ENCODE measurements at regions not wholly inside any gene's neighbourhood (a gene's known extent, or its start where the extent isn't known, plus 50 kb on each side); places are given as distances from the start of the nearest gene placed in this dataset.

- DNase-seq, result no peak
- H2AFZ ChIP-seq (ENCODE audit: low read depth), result no peak overlapping the region
- no peaks in the 10 kb centered on the region for H3F3A ChIP-seq (replicated peaks; ENCODE audit: insufficient read depth)
- H3K27me3 ChIP-seq (ENCODE audit: insufficient read depth), result peaks cover 4% of the 10 kb centered on the region; the same call in 1 of the 2 replicates
- H3K9me2 ChIP-seq, result no peaks in the 10 kb centered on the region
- no peaks in the 10 kb centered on the region for H3K79me2 ChIP-seq (ENCODE audit: insufficient read depth)
- no peak overlapping the region for H3K27ac ChIP-seq (ENCODE audit: low read depth in 2 of 2, low read length in 1 of 2)
- CTCF ChIA-PET, result interaction anchor here (2.5 kb wide), 1 partner anchor 36 kb away, joined by 11 read pairs; no protein-coding TSS in a partner anchor
- no peak overlapping the region for H3K4me3 ChIP-seq (ENCODE audit: low read depth in 2 of 2, low read length in 1 of 2)
- H3K36me3 ChIP-seq (replicated peaks in 1 of 2; ENCODE audit: control insufficient read depth in 1 of 2, insufficient read depth in 2 of 2, low read length in 1 of 2), result no peaks in the 10 kb centered on the region
- H3K4me2 ChIP-seq, result no peak overlapping the region
- H3K9me3 ChIP-seq, result no peaks in the 10 kb centered on the region
- peaks cover 0 to 23% of the 10 kb centered on the region in 2 experiments; a peak in 2 of 4 replicates for H3K4me1 ChIP-seq (ENCODE audit: control insufficient read depth in 1 of 2, insufficient read depth in 2 of 2, low read depth in 1 of 2, low read length in 1 of 2)
- TF ChIP-seq RCOR1 (IDR thresholded peaks at IDR 0.05; ENCODE audit: low read length), result no peak
- no peak for TF ChIP-seq RAD21 (IDR thresholded peaks at IDR 0.05; ENCODE audit: low read length)
- TF ChIP-seq TEAD4 (IDR thresholded peaks at IDR 0.05; ENCODE audit: borderline replicate concordance, insufficient read depth), result no peak
- no peak for TF ChIP-seq FOXJ3 (CRISPR knock-in tag; IDR thresholded peaks at IDR 0.05)
- no peak for TF ChIP-seq FOXM1 (IDR thresholded peaks at IDR 0.05; ENCODE audit: low read depth)
- no peak for TF ChIP-seq MEF2A (IDR thresholded peaks at IDR 0.05; ENCODE audit: borderline replicate concordance, low read depth)
- TF ChIP-seq GATA2 (CRISPR knock-in tag; IDR thresholded peaks at IDR 0.05), result no peak
- no peak for TF ChIP-seq SIN3A (IDR thresholded peaks at IDR 0.05; ENCODE audit: borderline replicate concordance, low read depth, low read length)
- no peak for TF ChIP-seq RXRA (IDR thresholded peaks at IDR 0.05; ENCODE audit: borderline replicate concordance, low read depth)
- TF ChIP-seq USF2 (IDR thresholded peaks at IDR 0.05; ENCODE audit: borderline replicate concordance, low read depth, low read length), result no peak
- H4K20me1 ChIP-seq (ENCODE audit: insufficient read depth), result no peaks in the 10 kb centered on the region
- H3K9ac ChIP-seq, result no peak overlapping the region
- POLR2A ChIA-PET, result no interaction called here
Measured at GRCh38 chr5:66342341-66342880, 198.3 kb downstream of the SREK1 start.

DNA sequence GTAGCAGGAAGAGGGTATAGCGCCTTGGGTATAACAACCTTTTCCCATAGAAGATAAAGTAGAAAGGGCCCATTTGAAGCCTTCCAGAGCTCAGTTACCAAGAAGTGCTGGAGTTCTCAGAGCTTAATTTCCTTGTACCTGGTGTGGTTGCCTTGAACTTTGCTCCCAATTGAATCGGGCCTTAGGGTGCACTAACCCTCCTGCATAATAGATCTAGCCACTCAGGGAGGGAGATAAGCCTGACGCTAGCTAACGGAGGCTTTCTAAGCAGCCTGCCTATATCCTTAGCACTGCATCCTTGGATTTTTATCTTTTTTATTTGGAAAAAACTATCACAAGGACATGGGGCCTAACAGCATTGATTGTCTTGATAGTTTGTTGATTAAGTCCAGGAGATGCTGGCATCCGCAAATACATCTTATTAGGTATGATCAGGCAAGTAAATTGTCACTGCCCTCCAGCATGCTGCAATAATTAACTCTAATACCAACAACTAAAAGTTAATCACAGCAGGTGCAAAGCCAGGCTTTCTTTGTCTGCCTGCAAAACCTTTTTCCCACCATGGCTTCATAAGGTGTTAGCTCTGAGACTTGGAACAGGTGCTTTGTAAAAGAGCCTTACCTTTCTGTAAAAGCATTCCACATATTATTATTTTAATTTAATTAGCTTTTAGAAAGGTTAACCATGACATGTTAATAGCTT is 199.4 kb downstream of the SREK1 start:
- POLR2A ChIA-PET, result no interaction called here
- CTCF ChIA-PET, result interaction anchor here (1.1 to 2.5 kb wide), 3 partner anchors 34 to 110 kb away, joined by 3 to 11 read pairs (median 4); no protein-coding TSS in a partner anchor
- H3K36me3 ChIP-seq (replicated peaks in 1 of 2; ENCODE audit: control insufficient read depth in 1 of 2, insufficient read depth in 2 of 2, low read length in 1 of 2), result no peaks in the 10 kb centered on the region

More for the DNA sequence above, 199.4 kb downstream of the SREK1 start:
- no peak for DNase-seq
- no peak overlapping the region for H2AFZ ChIP-seq (ENCODE audit: low read depth)
- H3K79me2 ChIP-seq (ENCODE audit: insufficient read depth), result no peaks in the 10 kb centered on the region
- H3K9me3 ChIP-seq, result no peaks in the 10 kb centered on the region
- H3K27ac ChIP-seq (ENCODE audit: low read depth in 2 of 2, low read length in 1 of 2), result no peak overlapping the region
- no peaks in the 10 kb centered on the region for H4K20me1 ChIP-seq (ENCODE audit: insufficient read depth)
- H3K9me2 ChIP-seq, result no peaks in the 10 kb centered on the region
- H3K4me3 ChIP-seq (ENCODE audit: low read depth in 2 of 2, low read length in 1 of 2), result no peak overlapping the region
- TF ChIP-seq NFIC (IDR thresholded peaks at IDR 0.05; ENCODE audit: borderline replicate concordance) (no peak), FOXJ3 (CRISPR knock-in tag; IDR thresholded peaks at IDR 0.05) (no peak), YY1 (IDR thresholded peaks at IDR 0.05; ENCODE audit: low read depth) (no peak), GATA2 (CRISPR knock-in tag; IDR thresholded peaks at IDR 0.05) (0 out of 2 replicates have a peak, but pooled peaks have one; percentile 16), EZH2phosphoT487 (IDR thresholded peaks at IDR 0.05; ENCODE audit: borderline replicate concordance, low read depth) (no peak), RFX5 (IDR thresholded peaks at IDR 0.05; ENCODE audit: low read length) (no peak)
- TF ChIP-seq, protein P1, sequence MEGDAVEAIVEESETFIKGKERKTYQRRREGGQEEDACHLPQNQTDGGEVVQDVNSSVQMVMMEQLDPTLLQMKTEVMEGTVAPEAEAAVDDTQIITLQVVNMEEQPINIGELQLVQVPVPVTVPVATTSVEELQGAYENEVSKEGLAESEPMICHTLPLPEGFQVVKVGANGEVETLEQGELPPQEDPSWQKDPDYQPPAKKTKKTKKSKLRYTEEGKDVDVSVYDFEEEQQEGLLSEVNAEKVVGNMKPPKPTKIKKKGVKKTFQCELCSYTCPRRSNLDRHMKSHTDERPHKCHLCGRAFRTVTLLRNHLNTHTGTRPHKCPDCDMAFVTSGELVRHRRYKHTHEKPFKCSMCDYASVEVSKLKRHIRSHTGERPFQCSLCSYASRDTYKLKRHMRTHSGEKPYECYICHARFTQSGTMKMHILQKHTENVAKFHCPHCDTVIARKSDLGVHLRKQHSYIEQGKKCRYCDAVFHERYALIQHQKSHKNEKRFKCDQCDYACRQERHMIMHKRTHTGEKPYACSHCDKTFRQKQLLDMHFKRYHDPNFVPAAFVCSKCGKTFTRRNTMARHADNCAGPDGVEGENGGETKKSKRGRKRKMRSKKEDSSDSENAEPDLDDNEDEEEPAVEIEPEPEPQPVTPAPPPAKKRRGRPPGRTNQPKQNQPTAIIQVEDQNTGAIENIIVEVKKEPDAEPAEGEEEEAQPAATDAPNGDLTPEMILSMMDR (IDR thresholded peaks at IDR 0.05), result no peak
- H3F3A ChIP-seq (replicated peaks; ENCODE audit: insufficient read depth), result no peaks in the 10 kb centered on the region
- H3K4me2 ChIP-seq, result no peak overlapping the region
- no peak overlapping the region for H3K9ac ChIP-seq
- H3K4me1 ChIP-seq (ENCODE audit: control insufficient read depth in 1 of 2, insufficient read depth in 2 of 2, low read depth in 1 of 2, low read length in 1 of 2), result peaks cover 0 to 23% of the 10 kb centered on the region in 2 experiments; a peak in 2 of 4 replicates
- peaks cover 4% of the 10 kb centered on the region; the same call in 1 of the 2 replicates for H3K27me3 ChIP-seq (ENCODE audit: insufficient read depth)
- 46% methylated on average over 4 of the region's 5 CpGs for WGBS (ENCODE audit: low lambda C conversion rate)
